Suprapubic skin (tissue), 3 donors: ENCODE measurements at regions not wholly inside any gene's neighbourhood (a gene's known extent, or its start where the extent isn't known, plus 50 kb on each side); places are given as distances from the start of the nearest gene placed in this dataset.

Experiments used
- POLR2AphosphoS5 ChIP-seq, 3 donors: sonication (generic); formaldehyde crosslinking; IDR thresholded peaks; one replicate each; pipeline ENCODE4 v1.6.1; 2017; ENCODE audit warnings: antibody characterized with exemption in 3 of 3
- TF ChIP-seq, protein P1 (sequence below), 2 donors: fragments of 200-600 bp in 1 of 2; fragments of 450-650 bp in 1 of 2; sonication (generic) in 1 of 2; IDR thresholded peaks; one replicate each; pipeline ENCODE4 v1.5.1; 2016 to 2019; ENCODE audit warnings: antibody characterized with exemption in 2 of 2, mild to moderate bottlenecking in 1 of 2, moderate library complexity in 1 of 2

DNA sequence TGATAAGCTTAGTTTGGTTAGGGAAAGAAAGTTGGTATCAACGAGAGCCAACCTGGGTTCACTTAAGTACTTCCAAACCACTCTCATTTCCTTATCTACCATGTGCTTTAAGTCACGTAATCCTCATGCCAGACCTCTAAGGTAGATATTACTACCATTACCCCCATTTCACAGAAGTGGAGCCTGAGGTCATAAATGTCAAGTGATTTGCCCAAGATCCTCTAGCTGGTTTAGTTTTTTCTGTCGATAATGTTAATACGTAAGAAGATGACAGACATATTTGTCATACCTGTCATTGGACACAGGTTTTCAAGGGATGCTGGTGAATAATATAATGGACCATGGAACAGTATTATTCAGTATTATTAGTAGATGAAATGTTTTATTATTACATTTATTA lies 197.4 kb upstream of the MKLN1 start:
- no peak for TF ChIP-seq POLR2AphosphoS5 (IDR thresholded peaks at IDR 0.05)
- TF ChIP-seq, protein P1, sequence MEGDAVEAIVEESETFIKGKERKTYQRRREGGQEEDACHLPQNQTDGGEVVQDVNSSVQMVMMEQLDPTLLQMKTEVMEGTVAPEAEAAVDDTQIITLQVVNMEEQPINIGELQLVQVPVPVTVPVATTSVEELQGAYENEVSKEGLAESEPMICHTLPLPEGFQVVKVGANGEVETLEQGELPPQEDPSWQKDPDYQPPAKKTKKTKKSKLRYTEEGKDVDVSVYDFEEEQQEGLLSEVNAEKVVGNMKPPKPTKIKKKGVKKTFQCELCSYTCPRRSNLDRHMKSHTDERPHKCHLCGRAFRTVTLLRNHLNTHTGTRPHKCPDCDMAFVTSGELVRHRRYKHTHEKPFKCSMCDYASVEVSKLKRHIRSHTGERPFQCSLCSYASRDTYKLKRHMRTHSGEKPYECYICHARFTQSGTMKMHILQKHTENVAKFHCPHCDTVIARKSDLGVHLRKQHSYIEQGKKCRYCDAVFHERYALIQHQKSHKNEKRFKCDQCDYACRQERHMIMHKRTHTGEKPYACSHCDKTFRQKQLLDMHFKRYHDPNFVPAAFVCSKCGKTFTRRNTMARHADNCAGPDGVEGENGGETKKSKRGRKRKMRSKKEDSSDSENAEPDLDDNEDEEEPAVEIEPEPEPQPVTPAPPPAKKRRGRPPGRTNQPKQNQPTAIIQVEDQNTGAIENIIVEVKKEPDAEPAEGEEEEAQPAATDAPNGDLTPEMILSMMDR (IDR thresholded peaks at IDR 0.05) = no peak
